ENCODE measurements at regions not wholly inside any gene's neighbourhood (a gene's known extent, or its start where the extent isn't known, plus 50 kb on each side); places are given as distances from the start of the nearest gene placed in this dataset.

- Mint-ChIP-seq H3K36me3 (no peaks in the 10 kb centered on the region), H3K9me3 (no peaks in the 10 kb centered on the region), H3K4me3 (no peak overlapping the region), H3K4me1 (no peaks in the 10 kb centered on the region), H3K27me3 (peaks cover 15% of the 10 kb centered on the region), H3K27ac (no peak overlapping the region)
- ATAC-seq: no peak
These were observed 198.0 kb upstream of the ZFP64 start for GRCh38 chr20:52389606-52390005.

GRCh38 chr20:52383995-52384621, 192.5 kb upstream of the ZFP64 start:
- H3K9me3 Mint-ChIP-seq: peaks cover 3% of the 10 kb centered on the region
- ATAC-seq: no peak
- H3K27ac Mint-ChIP-seq: no peak overlapping the region
- no peaks in the 10 kb centered on the region for H3K4me1 Mint-ChIP-seq
- H3K4me3 Mint-ChIP-seq: no peak overlapping the region
- H3K27me3 Mint-ChIP-seq: peaks cover 27% of the 10 kb centered on the region
- no peaks in the 10 kb centered on the region for H3K36me3 Mint-ChIP-seq

GRCh38 chr20:52382933-52383332, 191.4 kb upstream of the ZFP64 start:
- H3K36me3 Mint-ChIP-seq: no peaks in the 10 kb centered on the region
- H3K27me3 Mint-ChIP-seq: peaks cover 28% of the 10 kb centered on the region
- no peak overlapping the region for H3K4me3 Mint-ChIP-seq
- H3K4me1 Mint-ChIP-seq: no peaks in the 10 kb centered on the region
- ATAC-seq: no peak
- no peak overlapping the region for H3K27ac Mint-ChIP-seq
- H3K9me3 Mint-ChIP-seq: peaks cover 3% of the 10 kb centered on the region

GRCh38 chr20:52379723-52380336, 188.3 kb upstream of the ZFP64 start:
- Mint-ChIP-seq H3K9me3 (peaks cover 5% of the 10 kb centered on the region), H3K27ac (no peak overlapping the region), H3K4me1 (no peaks in the 10 kb centered on the region), H3K36me3 (no peaks in the 10 kb centered on the region), H3K27me3 (peaks cover 32% of the 10 kb centered on the region), H3K4me3 (no peak overlapping the region)
- ATAC-seq: no peak

- Mint-ChIP-seq H3K4me3 (no peak overlapping the region), H3K27ac (no peak overlapping the region), H3K27me3 (peaks cover 26% of the 10 kb centered on the region), H3K9me3 (peaks cover 2% of the 10 kb centered on the region), H3K36me3 (no peaks in the 10 kb centered on the region), H3K4me1 (no peaks in the 10 kb centered on the region)
- no peak for ATAC-seq
These were observed 180.6 kb upstream of the ZFP64 start for GRCh38 chr20:52372169-52372568.

GRCh38 chr20:52365688-52366087, 174.1 kb upstream of the ZFP64 start:
- Mint-ChIP-seq H3K27me3 (peaks cover 7% of the 10 kb centered on the region), H3K4me3 (no peak overlapping the region), H3K9me3 (peaks cover 3% of the 10 kb centered on the region), H3K27ac (no peak overlapping the region), H3K36me3 (no peaks in the 10 kb centered on the region), H3K4me1 (no peaks in the 10 kb centered on the region)
- ATAC-seq: no peak

GRCh38 chr20:52364405-52364804, 172.8 kb upstream of the ZFP64 start:
- Mint-ChIP-seq H3K36me3 (no peaks in the 10 kb centered on the region), H3K27ac (no peak overlapping the region), H3K4me1 (no peaks in the 10 kb centered on the region), H3K27me3 (peaks cover 16% of the 10 kb centered on the region), H3K9me3 (peaks cover 3% of the 10 kb centered on the region), H3K4me3 (no peak overlapping the region)
- no peak for ATAC-seq

- no peak for ATAC-seq
- Mint-ChIP-seq H3K9me3 (no peaks in the 10 kb centered on the region), H3K27ac (no peak overlapping the region), H3K27me3 (peaks cover 16% of the 10 kb centered on the region), H3K4me1 (no peaks in the 10 kb centered on the region), H3K4me3 (no peak overlapping the region), H3K36me3 (no peaks in the 10 kb centered on the region)
These were observed 170.1 kb upstream of the ZFP64 start for GRCh38 chr20:52361650-52362049.

GRCh38 chr20:52349806-52350205, 158.2 kb upstream of the ZFP64 start:
- Mint-ChIP-seq H3K4me1 (no peaks in the 10 kb centered on the region), H3K4me3 (no peak overlapping the region), H3K27ac (no peak overlapping the region), H3K36me3 (no peaks in the 10 kb centered on the region), H3K9me3 (no peaks in the 10 kb centered on the region), H3K27me3 (peaks cover 3% of the 10 kb centered on the region)
- no peak for ATAC-seq

GRCh38 chr20:52348434-52348833, 156.9 kb upstream of the ZFP64 start:
- H3K4me3 Mint-ChIP-seq: no peak overlapping the region
- H3K36me3 Mint-ChIP-seq: no peaks in the 10 kb centered on the region
- H3K4me1 Mint-ChIP-seq: no peaks in the 10 kb centered on the region
- peaks cover 12% of the 10 kb centered on the region for H3K27me3 Mint-ChIP-seq
- no peak for ATAC-seq
- H3K9me3 Mint-ChIP-seq: no peaks in the 10 kb centered on the region
- no peak overlapping the region for H3K27ac Mint-ChIP-seq

GRCh38 chr20:52346797-52347196, 155.2 kb upstream of the ZFP64 start:
- Mint-ChIP-seq H3K27ac (no peak overlapping the region), H3K27me3 (peaks cover 23% of the 10 kb centered on the region), H3K36me3 (no peaks in the 10 kb centered on the region), H3K9me3 (no peaks in the 10 kb centered on the region), H3K4me1 (no peaks in the 10 kb centered on the region), H3K4me3 (no peak overlapping the region)
- no peak for ATAC-seq

GRCh38 chr20:52342913-52343312, 151.3 kb upstream of the ZFP64 start:
- ATAC-seq: no peak
- Mint-ChIP-seq H3K36me3 (no peaks in the 10 kb centered on the region), H3K4me3 (no peak overlapping the region), H3K9me3 (no peaks in the 10 kb centered on the region), H3K27ac (no peak overlapping the region), H3K4me1 (no peaks in the 10 kb centered on the region), H3K27me3 (peaks cover 23% of the 10 kb centered on the region)

- no peak for ATAC-seq
- Mint-ChIP-seq H3K4me3 (no peak overlapping the region), H3K27ac (no peak overlapping the region), H3K36me3 (no peaks in the 10 kb centered on the region), H3K9me3 (no peaks in the 10 kb centered on the region), H3K27me3 (peaks cover 23% of the 10 kb centered on the region), H3K4me1 (no peaks in the 10 kb centered on the region)
These were observed 148.6 kb upstream of the ZFP64 start for GRCh38 chr20:52340036-52340634.

GRCh38 chr20:52332649-52333250, 141.2 kb upstream of the ZFP64 start:
- H3K27me3 Mint-ChIP-seq: peaks cover 8% of the 10 kb centered on the region
- H3K4me1 Mint-ChIP-seq: no peaks in the 10 kb centered on the region
- no peak overlapping the region for H3K4me3 Mint-ChIP-seq
- no peak overlapping the region for H3K27ac Mint-ChIP-seq
- no peak for ATAC-seq
- no peaks in the 10 kb centered on the region for H3K36me3 Mint-ChIP-seq
- peaks cover 5% of the 10 kb centered on the region for H3K9me3 Mint-ChIP-seq

GRCh38 chr20:52332230-52332629, 140.7 kb upstream of the ZFP64 start:
- Mint-ChIP-seq H3K27ac (no peak overlapping the region), H3K9me3 (peaks cover 5% of the 10 kb centered on the region), H3K27me3 (peaks cover 8% of the 10 kb centered on the region), H3K4me3 (no peak overlapping the region), H3K4me1 (no peaks in the 10 kb centered on the region), H3K36me3 (no peaks in the 10 kb centered on the region)
- ATAC-seq: no peak

GRCh38 chr20:52331655-52332054, 140.1 kb upstream of the ZFP64 start:
- Mint-ChIP-seq H3K27ac (no peak overlapping the region), H3K9me3 (peaks cover 5% of the 10 kb centered on the region), H3K27me3 (peaks cover 8% of the 10 kb centered on the region), H3K4me1 (no peaks in the 10 kb centered on the region), H3K36me3 (no peaks in the 10 kb centered on the region), H3K4me3 (no peak overlapping the region)
- ATAC-seq: no peak

Data from stimulated activated memory B cell treated with anti-CD40 and anti-IgM and Interleukin-4, amounts not matched to agents 10 μg/mL and 1 μg/mL and 100 μg/mL, for 72 hours (primary cell).